ENCODE measurements at regions not wholly inside any gene's neighbourhood (a gene's known extent, or its start where the extent isn't known, plus 50 kb on each side); places are given as distances from the start of the nearest gene placed in this dataset.

DNA sequence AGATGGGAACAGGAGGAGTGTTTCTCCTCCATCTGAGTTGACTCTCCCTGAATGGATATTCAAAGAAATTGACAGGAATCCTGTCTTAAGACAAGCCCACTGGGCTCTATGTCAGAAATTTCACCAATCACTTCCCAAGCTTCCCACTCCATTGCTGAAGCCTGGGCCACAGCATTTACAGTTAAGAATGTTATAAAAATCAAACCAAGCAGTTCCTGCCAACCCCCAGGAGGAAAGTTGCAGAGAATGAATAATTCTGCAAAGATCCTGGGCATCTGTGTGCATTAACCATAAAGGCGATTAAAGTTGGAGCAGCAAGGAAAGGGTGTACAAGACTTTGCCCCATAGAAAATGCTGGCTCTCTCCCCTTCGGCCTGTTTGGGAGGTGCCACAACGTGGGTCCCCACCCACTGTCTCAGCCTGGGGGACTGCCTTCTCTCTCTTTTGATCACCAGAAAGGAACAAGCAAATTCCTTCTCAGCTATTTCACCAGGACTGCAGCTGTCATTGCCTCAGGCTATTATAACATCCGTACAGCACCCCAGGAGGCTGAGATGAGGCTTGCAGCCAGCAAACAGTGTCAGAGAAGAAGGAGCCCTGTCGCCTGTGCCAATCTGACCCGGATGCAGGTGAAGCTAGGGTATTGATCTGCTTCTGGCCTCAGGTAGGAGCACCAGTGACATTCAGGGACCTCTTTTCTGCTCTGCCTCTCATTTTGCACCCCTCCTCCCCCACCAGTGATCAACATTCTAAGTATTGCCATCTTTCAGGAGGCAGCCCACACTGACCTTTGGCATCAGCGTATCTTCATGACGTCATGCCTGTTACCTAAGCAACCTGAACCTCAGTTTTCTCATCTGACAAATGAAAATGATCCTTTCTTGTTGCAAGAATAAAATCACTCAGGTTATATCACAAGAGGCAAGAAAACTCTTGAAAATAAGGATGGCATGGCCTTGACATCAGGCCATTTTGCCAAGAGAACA is 219.0 kb downstream of the SH3BP4 start:
- no peak for DNase-seq

GRCh38 chr2:235171550-235172031 is 219.8 kb downstream of the SH3BP4 start:
- no peak for DNase-seq

GRCh38 chr2:235180642-235181041 is 228.8 kb downstream of the SH3BP4 start:
- DNase-seq: no peak

- no peak for DNase-seq
Observed at GRCh38 chr2:235183786-235184185, 232.0 kb downstream of the SH3BP4 start.

DNA sequence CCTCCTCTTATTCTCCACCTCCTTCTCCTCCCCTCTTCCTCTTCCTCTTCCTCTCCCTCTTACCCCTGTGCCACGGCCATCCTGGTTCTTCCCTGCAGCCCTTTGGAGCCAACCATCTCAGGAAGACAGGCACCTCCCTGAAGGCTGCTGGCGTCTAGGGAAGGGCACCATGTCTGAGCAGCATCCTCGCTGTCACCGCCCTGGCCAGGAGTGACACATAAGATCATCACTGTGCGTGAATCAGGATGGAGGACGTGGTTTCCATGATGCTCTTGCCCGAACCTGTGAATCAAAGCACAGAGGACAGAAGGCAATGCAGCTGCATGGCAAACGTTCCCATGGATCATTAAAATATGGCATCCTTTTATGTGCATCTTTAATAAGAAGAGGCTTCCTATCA is 236.0 kb downstream of the SH3BP4 start:
- no peak for DNase-seq

- no peak for DNase-seq
Observed at GRCh38 chr2:235191486-235191885, 239.7 kb downstream of the SH3BP4 start.

- no peak for DNase-seq
Observed at GRCh38 chr2:235191978-235192377, 240.2 kb downstream of the SH3BP4 start.

DNA sequence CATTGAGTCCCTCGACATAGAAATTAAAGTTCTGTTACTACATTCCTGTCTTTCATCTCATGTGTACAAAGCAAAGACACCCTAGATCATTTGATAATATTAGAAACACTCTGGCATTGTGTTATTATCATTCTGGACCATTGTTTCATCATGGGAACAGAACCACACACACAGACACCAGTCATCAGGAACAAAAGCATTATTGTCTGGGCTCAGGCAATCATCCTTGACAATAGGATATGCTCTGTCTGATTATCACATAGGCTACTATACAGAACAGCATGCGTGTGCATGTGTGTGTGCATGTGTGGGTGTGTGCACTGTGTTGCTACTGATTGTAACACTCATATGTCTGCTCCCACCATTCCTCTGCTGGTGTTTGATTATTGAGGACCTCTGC is 242.5 kb downstream of the SH3BP4 start:
- DNase-seq: no peak

DNA sequence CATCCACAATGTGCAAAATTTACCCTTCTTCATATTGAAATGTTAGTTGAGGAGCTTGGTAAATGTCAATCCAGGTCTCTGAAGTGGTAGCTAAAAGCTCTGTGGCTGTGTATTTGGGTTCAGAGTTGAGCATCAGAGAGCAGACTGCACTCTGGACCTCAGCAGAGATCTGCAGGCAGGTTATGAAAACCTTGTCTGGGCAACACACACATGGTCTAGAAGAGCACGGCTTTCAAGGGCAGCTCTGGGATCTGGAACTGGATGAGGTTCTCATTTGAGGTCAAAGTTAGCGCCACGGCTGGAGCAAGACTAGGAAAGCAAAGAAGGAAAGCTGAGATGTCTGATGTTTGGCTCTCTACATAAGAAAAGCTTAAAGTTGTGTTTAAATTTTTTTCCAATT is 243.0 kb downstream of the SH3BP4 start:
- no peak for DNase-seq

DNA sequence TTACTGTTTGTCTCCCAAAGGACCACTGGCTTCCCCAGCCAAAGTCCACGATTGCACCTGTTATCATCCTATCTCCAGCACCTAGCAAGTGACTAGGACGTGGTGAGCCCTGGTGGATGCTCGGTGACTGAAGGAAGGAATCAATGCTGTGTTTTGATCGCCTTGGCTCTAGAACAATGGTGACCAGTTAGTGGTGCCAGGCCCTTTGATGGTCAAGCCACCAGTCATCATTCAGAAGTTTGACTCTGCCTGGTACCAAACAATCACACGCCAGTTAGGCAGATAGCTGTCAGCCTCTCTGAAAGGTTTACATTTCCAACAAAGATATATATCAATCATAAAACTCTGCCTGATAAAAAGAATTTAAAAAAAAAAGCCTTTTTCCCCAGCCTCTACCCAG is 244.1 kb downstream of the SH3BP4 start:
- no peak for DNase-seq

DNA sequence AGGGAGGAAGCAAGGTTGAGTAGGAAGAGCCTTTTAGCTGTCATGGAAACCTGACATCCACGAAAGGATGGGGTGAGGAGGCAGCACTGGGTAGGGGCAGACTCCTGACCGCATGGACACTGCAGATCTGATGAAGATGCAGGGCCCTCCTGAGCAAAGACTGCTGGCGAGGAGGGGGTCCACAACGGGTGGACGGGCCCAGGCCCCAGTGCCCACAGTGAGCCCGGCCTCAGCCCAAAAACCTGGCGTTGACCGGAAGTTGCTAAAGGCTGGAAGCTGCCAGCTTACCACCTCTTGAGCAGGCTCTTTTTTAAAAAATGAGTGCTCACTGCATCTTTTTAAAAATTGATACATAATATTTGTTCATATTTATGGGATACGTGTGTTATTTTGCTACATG is 247.3 kb downstream of the SH3BP4 start:
- no peak for DNase-seq

DNA sequence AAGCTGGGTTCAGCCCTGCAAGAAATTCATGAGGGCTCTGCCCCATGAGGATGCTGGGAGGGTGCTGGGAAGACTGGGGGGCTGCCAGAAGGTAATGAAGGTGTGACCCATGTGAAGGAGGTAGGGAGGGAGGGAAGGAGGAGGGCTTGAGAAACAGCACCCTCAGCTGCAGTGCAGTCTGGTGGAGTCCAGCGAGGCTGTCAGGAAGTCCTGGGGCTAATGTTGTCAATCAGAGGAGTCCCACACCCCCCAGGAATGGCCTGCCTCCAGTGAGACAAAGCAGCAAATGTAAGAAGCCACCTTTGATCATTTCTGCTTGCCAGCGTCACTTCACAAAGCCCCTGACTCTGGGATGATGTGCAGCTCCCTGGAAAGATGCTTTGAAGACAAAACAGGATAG is 248.4 kb downstream of the SH3BP4 start:
- no peak for DNase-seq

GRCh38 chr2:235201756-235202155 is 249.9 kb downstream of the SH3BP4 start:
- DNase-seq: peak; percentile 5

DNA sequence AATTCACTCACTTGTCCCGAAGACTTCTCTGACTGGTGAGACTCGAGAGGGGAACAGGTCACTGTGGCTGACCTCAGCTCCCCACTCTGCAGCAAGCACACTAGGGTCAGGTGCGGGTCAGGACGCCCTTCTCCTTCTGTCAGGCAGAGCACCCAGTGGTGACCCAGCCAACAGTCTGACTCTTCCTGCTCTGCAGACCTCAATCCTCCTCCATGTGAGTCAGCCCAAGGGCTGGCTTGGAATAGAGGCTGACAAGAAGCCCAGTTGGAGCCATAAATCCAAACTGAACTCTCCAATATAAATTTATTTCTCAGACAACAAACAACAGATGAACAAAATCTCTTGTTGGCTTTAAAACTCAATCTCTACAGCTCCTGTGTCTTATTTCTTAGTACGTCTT is 253.1 kb downstream of the SH3BP4 start:
- no peak for DNase-seq

- DNase-seq: no peak
Observed at GRCh38 chr2:235206399-235206798, 254.6 kb downstream of the SH3BP4 start.

DNA sequence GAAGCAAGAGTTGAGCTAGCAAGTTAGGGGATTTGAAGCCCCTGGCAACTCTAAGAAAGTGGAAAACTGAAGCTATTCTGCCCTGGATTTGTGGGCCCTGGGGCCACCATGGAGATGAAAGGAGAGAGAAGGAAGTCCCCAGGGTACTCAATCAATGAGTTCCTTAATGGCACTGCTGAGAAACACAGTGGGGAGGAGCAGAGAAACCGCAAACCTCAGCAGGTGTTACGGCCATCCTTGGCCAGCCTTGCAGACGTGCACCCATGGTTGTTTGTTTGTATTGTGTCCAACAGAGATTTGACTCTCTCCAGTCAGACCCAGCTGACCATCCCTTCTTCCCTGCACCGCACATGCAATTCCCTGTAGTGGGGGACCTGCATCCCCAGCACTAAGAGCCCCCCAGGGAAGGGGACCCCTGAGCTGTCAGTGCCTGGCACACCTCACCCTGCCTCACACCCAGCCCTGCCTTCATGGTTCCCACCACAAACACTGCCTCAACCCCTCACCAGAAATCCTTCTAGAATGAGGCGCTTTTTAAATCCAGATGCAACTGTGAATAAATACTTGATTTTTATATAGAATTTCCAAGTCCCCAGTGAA is 255.3 kb downstream of the SH3BP4 start:
- no peak for DNase-seq

- DNase-seq: no peak
Observed at GRCh38 chr2:235211056-235211455, 259.2 kb downstream of the SH3BP4 start.

GRCh38 chr2:235212501-235213158 is 260.8 kb downstream of the SH3BP4 start:
- no peak for DNase-seq

GRCh38 chr2:235215248-235215647 is 263.4 kb downstream of the SH3BP4 start:
- DNase-seq: peak; percentile 23

- DNase-seq: no peak
Observed at GRCh38 chr2:235216901-235217300, 265.1 kb downstream of the SH3BP4 start.

DNA sequence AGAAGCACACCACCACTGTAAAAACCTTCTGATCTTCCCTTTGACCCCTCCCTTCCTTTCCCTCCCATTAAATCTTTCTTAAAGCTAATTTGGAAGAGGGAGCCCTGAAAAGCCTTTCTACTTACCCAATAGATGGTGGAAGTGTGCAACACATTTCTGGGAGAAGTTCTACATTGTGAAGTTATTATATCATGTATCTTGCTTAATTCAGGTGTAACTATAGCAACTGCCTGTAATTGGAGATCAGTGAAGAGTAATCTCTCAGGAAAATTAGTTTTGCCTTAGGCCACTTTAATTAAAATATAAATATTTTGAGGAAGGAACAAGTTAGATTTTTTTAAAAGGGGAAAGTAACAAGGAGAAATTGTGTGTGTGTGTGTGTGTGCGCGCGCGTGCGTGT is 266.0 kb downstream of the SH3BP4 start:
- DNase-seq: no peak

DNA sequence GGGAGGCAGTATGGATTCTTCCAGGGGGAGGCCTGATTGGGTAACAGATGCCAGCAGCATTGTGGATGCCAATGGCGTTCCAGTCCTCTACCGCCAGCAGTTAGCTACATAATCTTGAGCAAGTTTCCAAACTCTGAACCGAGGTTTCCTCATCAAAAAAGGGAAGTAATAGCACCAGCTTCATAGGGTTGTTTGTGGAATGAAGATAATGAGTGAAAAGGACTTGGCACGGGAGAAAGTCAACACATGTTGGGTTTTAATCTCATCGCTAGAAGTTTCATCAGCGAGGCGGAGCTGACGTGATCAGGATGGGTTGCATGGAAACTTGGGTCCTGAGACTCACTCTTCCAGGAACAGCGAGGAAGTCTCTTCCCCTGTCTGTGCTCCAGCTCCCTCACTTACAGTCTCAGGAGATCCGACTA is 266.7 kb downstream of the SH3BP4 start:
- no peak for DNase-seq

DNA sequence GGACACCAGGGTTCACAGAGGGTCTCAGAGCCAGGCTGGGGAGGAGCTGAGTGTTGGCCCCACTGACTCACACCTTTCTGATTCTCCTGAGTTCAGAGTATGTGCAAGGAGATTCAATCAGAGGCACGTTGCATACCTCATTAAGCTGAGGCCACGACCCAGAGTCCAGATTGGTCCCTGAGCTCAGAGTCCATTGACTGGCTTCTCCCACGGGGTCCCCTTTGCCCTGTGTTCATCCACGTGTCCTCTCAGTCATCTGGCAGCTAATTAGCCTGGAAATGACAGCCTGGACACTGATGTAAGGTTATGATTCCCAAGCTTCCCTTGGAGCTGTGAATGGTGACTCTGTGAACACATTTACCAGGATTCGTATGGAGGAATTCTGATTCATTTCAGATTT is 267.2 kb downstream of the SH3BP4 start:
- DNase-seq: no peak

- DNase-seq: no peak
Observed at GRCh38 chr2:235220331-235220730, 268.5 kb downstream of the SH3BP4 start.

All from NCI-H2171 (cell line).